ENCODE measurements at regions not wholly inside any gene's neighbourhood (a gene's known extent, or its start where the extent isn't known, plus 50 kb on each side); places are given as distances from the start of the nearest gene placed in this dataset.

GRCh38 chr2:78431241-78431640 is 594.3 kb upstream of the REG3G start:
- H3K9ac ChIP-seq (ENCODE audit: low read length), result no peak overlapping the region
- H3K9me3 ChIP-seq (ENCODE audit: insufficient read depth, low read depth, low read length), result no peaks in the 10 kb centered on the region
- H3K27me3 ChIP-seq (ENCODE audit: insufficient read depth, low read length), result no peaks in the 10 kb centered on the region
- no peak for DNase-seq
- no peaks in the 10 kb centered on the region for H3K4me1 ChIP-seq (ENCODE audit: control insufficient read depth in 1 of 2, insufficient read depth in 2 of 2, low read length in 2 of 2)
- H3K36me3 ChIP-seq (ENCODE audit: control insufficient read depth in 1 of 2, insufficient read depth in 2 of 2, low read length in 2 of 2), result no peaks in the 10 kb centered on the region
- H2BK12ac ChIP-seq (ENCODE audit: low read length), result no peak overlapping the region
- no peak overlapping the region for H2AK5ac ChIP-seq (ENCODE audit: low read length)
- H3K79me2 ChIP-seq (ENCODE audit: control insufficient read depth, insufficient read depth, low read length, poor library complexity), result no peaks in the 10 kb centered on the region
- WGBS (ENCODE audit: extremely low coverage, insufficient coverage, insufficient read length), result no CpG with 5 or more reads among the region's 3 CpGs
- no peak overlapping the region for H4K8ac ChIP-seq (ENCODE audit: low read depth, low read length)
- H3K27ac ChIP-seq (ENCODE audit: low read depth, low read length), result no peak overlapping the region
- H3K23ac ChIP-seq (ENCODE audit: low read length), result no peak overlapping the region
- H3K18ac ChIP-seq (ENCODE audit: low read length), result no peak overlapping the region
- H3K4me3 ChIP-seq (ENCODE audit: low read depth, low read length), result no peak overlapping the region
- no peak overlapping the region for H2BK5ac ChIP-seq (ENCODE audit: low read depth, low read length, poor library complexity)
- H3K79me1 ChIP-seq (ENCODE audit: low read length), result no peaks in the 10 kb centered on the region
- H3K14ac ChIP-seq (ENCODE audit: low read length), result no peak overlapping the region
- no peak overlapping the region for H2BK120ac ChIP-seq (ENCODE audit: insufficient read depth, low read length, poor library complexity)
- no peak overlapping the region for H3K4me2 ChIP-seq (ENCODE audit: low read length)
- H4K12ac ChIP-seq (ENCODE audit: low read depth, low read length), result no peak overlapping the region
- no peak overlapping the region for H4K91ac ChIP-seq (ENCODE audit: low read depth, low read length)
- no peak overlapping the region for H2AFZ ChIP-seq (ENCODE audit: insufficient read depth, low read length, poor library complexity)
- H3K4ac ChIP-seq (ENCODE audit: low read depth, low read length), result no peak overlapping the region

- Histone ChIP-seq H2AK5ac (ENCODE audit: low read length) (no peak overlapping the region), H3K79me2 (ENCODE audit: control insufficient read depth, insufficient read depth, low read length, poor library complexity) (no peaks in the 10 kb centered on the region), H3K79me1 (ENCODE audit: low read length) (no peaks in the 10 kb centered on the region), H3K18ac (ENCODE audit: low read length) (no peak overlapping the region), H4K8ac (ENCODE audit: low read depth, low read length) (no peak overlapping the region), H2BK12ac (ENCODE audit: low read length) (no peak overlapping the region), H2BK120ac (ENCODE audit: insufficient read depth, low read length, poor library complexity) (no peak overlapping the region), H2BK5ac (ENCODE audit: low read depth, low read length, poor library complexity) (no peak overlapping the region), H3K36me3 (ENCODE audit: control insufficient read depth in 1 of 2, insufficient read depth in 2 of 2, low read length in 2 of 2) (no peaks in the 10 kb centered on the region), H3K27me3 (ENCODE audit: insufficient read depth, low read length) (no peaks in the 10 kb centered on the region), H3K4me2 (ENCODE audit: low read length) (no peak overlapping the region), H3K9me3 (ENCODE audit: insufficient read depth, low read depth, low read length) (no peaks in the 10 kb centered on the region), H4K91ac (ENCODE audit: low read depth, low read length) (no peak overlapping the region), H2AFZ (ENCODE audit: insufficient read depth, low read length, poor library complexity) (no peak overlapping the region), H3K23ac (ENCODE audit: low read length) (no peak overlapping the region), H3K4me1 (ENCODE audit: control insufficient read depth in 1 of 2, insufficient read depth in 2 of 2, low read length in 2 of 2) (no peaks in the 10 kb centered on the region), H3K14ac (ENCODE audit: low read length) (no peak overlapping the region), H4K12ac (ENCODE audit: low read depth, low read length) (no peak overlapping the region), H3K9ac (ENCODE audit: low read length) (no peak overlapping the region), H3K4me3 (ENCODE audit: low read depth, low read length) (no peak overlapping the region), H3K27ac (ENCODE audit: low read depth, low read length) (no peak overlapping the region), H3K4ac (ENCODE audit: low read depth, low read length) (no peak overlapping the region)
- no CpG with 5 or more reads among the region's 2 CpGs for whole genome bisulfite sequencing (ENCODE audit: extremely low coverage, insufficient coverage, insufficient read length)
- DNase-seq, result no peak
Measured at GRCh38 chr2:78439122-78439521, 586.4 kb upstream of the REG3G start.

GRCh38 chr2:78455586-78455985 is 569.9 kb upstream of the REG3G start:
- no peak overlapping the region for H2BK12ac ChIP-seq (ENCODE audit: low read length)
- H3K4ac ChIP-seq (ENCODE audit: low read depth, low read length), result no peak overlapping the region
- no peak overlapping the region for H3K4me2 ChIP-seq (ENCODE audit: low read length)
- no peaks in the 10 kb centered on the region for H3K9me3 ChIP-seq (ENCODE audit: insufficient read depth, low read depth, low read length)
- H3K4me3 ChIP-seq (ENCODE audit: low read depth, low read length), result no peak overlapping the region
- no peak overlapping the region for H4K8ac ChIP-seq (ENCODE audit: low read depth, low read length)
- no peak overlapping the region for H3K9ac ChIP-seq (ENCODE audit: low read length)
- no peak overlapping the region for H2BK5ac ChIP-seq (ENCODE audit: low read depth, low read length, poor library complexity)
- no peak overlapping the region for H2AK5ac ChIP-seq (ENCODE audit: low read length)
- DNase-seq, result no peak
- H2BK120ac ChIP-seq (ENCODE audit: insufficient read depth, low read length, poor library complexity), result no peak overlapping the region
- no peaks in the 10 kb centered on the region for H3K27me3 ChIP-seq (ENCODE audit: insufficient read depth, low read length)
- H4K91ac ChIP-seq (ENCODE audit: low read depth, low read length), result no peak overlapping the region
- H3K23ac ChIP-seq (ENCODE audit: low read length), result no peak overlapping the region
- H3K27ac ChIP-seq (ENCODE audit: low read depth, low read length), result no peak overlapping the region
- no peak overlapping the region for H3K18ac ChIP-seq (ENCODE audit: low read length)
- no peaks in the 10 kb centered on the region for H3K79me1 ChIP-seq (ENCODE audit: low read length)
- no CpG with 5 or more reads among the region's 2 CpGs for WGBS (ENCODE audit: extremely low coverage, insufficient coverage, insufficient read length)
- no peaks in the 10 kb centered on the region for H3K4me1 ChIP-seq (ENCODE audit: control insufficient read depth in 1 of 2, insufficient read depth in 2 of 2, low read length in 2 of 2)
- H3K79me2 ChIP-seq (ENCODE audit: control insufficient read depth, insufficient read depth, low read length, poor library complexity), result no peaks in the 10 kb centered on the region
- H2AFZ ChIP-seq (ENCODE audit: insufficient read depth, low read length, poor library complexity), result no peak overlapping the region
- H4K12ac ChIP-seq (ENCODE audit: low read depth, low read length), result no peak overlapping the region
- no peaks in the 10 kb centered on the region for H3K36me3 ChIP-seq (ENCODE audit: control insufficient read depth in 1 of 2, insufficient read depth in 2 of 2, low read length in 2 of 2)
- H3K14ac ChIP-seq (ENCODE audit: low read length), result no peak overlapping the region

- no peak overlapping the region for H3K14ac ChIP-seq (ENCODE audit: low read length)
- no peaks in the 10 kb centered on the region for H3K27me3 ChIP-seq (ENCODE audit: insufficient read depth, low read length)
- H3K9ac ChIP-seq (ENCODE audit: low read length), result no peak overlapping the region
- H2BK12ac ChIP-seq (ENCODE audit: low read length), result no peak overlapping the region
- no peak overlapping the region for H4K91ac ChIP-seq (ENCODE audit: low read depth, low read length)
- no CpG with 5 or more reads among the region's 1 CpG for WGBS (ENCODE audit: extremely low coverage, insufficient coverage, insufficient read length)
- no peak overlapping the region for H3K4me2 ChIP-seq (ENCODE audit: low read length)
- H2AFZ ChIP-seq (ENCODE audit: insufficient read depth, low read length, poor library complexity), result no peak overlapping the region
- no peak overlapping the region for H2BK5ac ChIP-seq (ENCODE audit: low read depth, low read length, poor library complexity)
- H3K36me3 ChIP-seq (ENCODE audit: control insufficient read depth in 1 of 2, insufficient read depth in 2 of 2, low read length in 2 of 2), result no peaks in the 10 kb centered on the region
- H3K79me1 ChIP-seq (ENCODE audit: low read length), result no peaks in the 10 kb centered on the region
- no peak overlapping the region for H2AK5ac ChIP-seq (ENCODE audit: low read length)
- DNase-seq, result no peak
- H3K23ac ChIP-seq (ENCODE audit: low read length), result no peak overlapping the region
- no peaks in the 10 kb centered on the region for H3K4me1 ChIP-seq (ENCODE audit: control insufficient read depth in 1 of 2, insufficient read depth in 2 of 2, low read length in 2 of 2)
- H2BK120ac ChIP-seq (ENCODE audit: insufficient read depth, low read length, poor library complexity), result no peak overlapping the region
- no peak overlapping the region for H3K18ac ChIP-seq (ENCODE audit: low read length)
- no peak overlapping the region for H3K4me3 ChIP-seq (ENCODE audit: low read depth, low read length)
- no peak overlapping the region for H4K8ac ChIP-seq (ENCODE audit: low read depth, low read length)
- H3K27ac ChIP-seq (ENCODE audit: low read depth, low read length), result no peak overlapping the region
- H3K79me2 ChIP-seq (ENCODE audit: control insufficient read depth, insufficient read depth, low read length, poor library complexity), result no peaks in the 10 kb centered on the region
- H4K12ac ChIP-seq (ENCODE audit: low read depth, low read length), result no peak overlapping the region
- H3K9me3 ChIP-seq (ENCODE audit: insufficient read depth, low read depth, low read length), result no peaks in the 10 kb centered on the region
- no peak overlapping the region for H3K4ac ChIP-seq (ENCODE audit: low read depth, low read length)
Measured at GRCh38 chr2:78457269-78457668, 568.2 kb upstream of the REG3G start.

Data from trophoblast cell (in vitro differentiated cells and primary cell).